HEK293 (cell line): ENCODE measurements at regions not wholly inside any gene's neighbourhood (a gene's known extent, or its start where the extent isn't known, plus 50 kb on each side); places are given as distances from the start of the nearest gene placed in this dataset.

Experiments used
- CTCF ChIA-PET: fragments of 350-600 bp; formaldehyde crosslinking; extraction: SDS; loops from one replicate; lab custom pipeline; 2021; ENCODE audit warnings: antibody characterized with exemption; lab: Yijun Ruan, JAX
- POLR2A ChIA-PET: fragments of 300-600 bp; formaldehyde crosslinking; extraction: SDS; loops from one replicate; lab custom pipeline; 2020; ENCODE audit warnings: antibody characterized with exemption, inconsistent platforms; lab: Yijun Ruan, JAX
- H3K27ac ChIP-seq: fragments of 200-500 bp; sonication (Bioruptor generic); 2 replicates; pipeline ENCODE4 v1.5.1; 2014; ENCODE audit warnings: low read depth, low read length, control low read depth, inconsistent platforms; ENCODE audit errors: extremely low read depth
- H3K36me3 ChIP-seq, 2 experiments: fragments of 200-500 bp in 1 of 2; sonication (Bioruptor generic) in 1 of 2; 1 replicate in 1 of 2; 2 replicates in 1 of 2; pipeline ENCODE4 v1.5.1; 2014 to 2017; ENCODE audit warnings: inconsistent platforms in 2 of 2, low read length in 2 of 2; ENCODE audit not compliant: control insufficient read depth in 2 of 2, insufficient read depth in 1 of 2
- H3K4me1 ChIP-seq: fragments of 200-500 bp; sonication (Bioruptor generic); 2 replicates; pipeline ENCODE4 v1.5.1; 2014; ENCODE audit warnings: mild to moderate bottlenecking, low read length, inconsistent platforms; ENCODE audit not compliant: control insufficient read depth, insufficient read depth
- H3K4me3 ChIP-seq: 2 replicates; pipeline ENCODE4 v1.5.1; 2011; ENCODE audit warnings: low read depth, mild to moderate bottlenecking, control low read depth, low read length, moderate library complexity
- H3K9me3 ChIP-seq: fragments of 200-500 bp; sonication (Bioruptor generic); 2 replicates; pipeline ENCODE4 v1.5.1; 2014; ENCODE audit warnings: low read depth, low read length, inconsistent platforms; ENCODE audit not compliant: control insufficient read depth, insufficient read depth
- KLF9 ChIP-seq: fragments of 450-650 bp; formaldehyde crosslinking; IDR thresholded peaks from 2 replicates; pipeline ENCODE4 v1.5.1; 2016; ENCODE audit warnings: missing biosample characterization, missing genetic modification characterization, low read depth
- PRDM1 ChIP-seq: fragments of 450-650 bp; formaldehyde crosslinking; IDR thresholded peaks from 2 replicates; pipeline ENCODE4; 2016; ENCODE audit warnings: missing biosample characterization, missing genetic modification characterization
- TCF7L2 ChIP-seq: IDR thresholded peaks from 2 replicates; pipeline ENCODE4 v1.6.1; 2011; ENCODE audit warnings: low read depth, mild to moderate bottlenecking, inconsistent platforms, low read length, moderate library complexity, borderline replicate concordance
- ZBTB21 ChIP-seq: fragments of 450-650 bp; formaldehyde crosslinking; IDR thresholded peaks from 2 replicates; pipeline ENCODE4 v1.5.1; 2017; ENCODE audit warnings: missing biosample characterization, missing genetic modification characterization
- ZBTB8A ChIP-seq: fragments of 450-650 bp; formaldehyde crosslinking; IDR thresholded peaks from 2 replicates; pipeline ENCODE4 v1.5.1; 2016; ENCODE audit warnings: missing biosample characterization, missing genetic modification characterization
- ZFP69B ChIP-seq: fragments of 450-650 bp; formaldehyde crosslinking; IDR thresholded peaks from 2 replicates; pipeline ENCODE4 v1.5.1; 2016; ENCODE audit warnings: missing biosample characterization, missing genetic modification characterization
- ZNF121 ChIP-seq: fragments of 450-650 bp; formaldehyde crosslinking; IDR thresholded peaks from 2 replicates; pipeline ENCODE4 v1.5.1; 2016; ENCODE audit warnings: missing biosample characterization, missing genetic modification characterization
- ZNF292 ChIP-seq: fragments of 450-650 bp; formaldehyde crosslinking; IDR thresholded peaks from 2 replicates; pipeline ENCODE4 v1.5.1; 2016; ENCODE audit warnings: low read depth, missing biosample characterization, missing genetic modification characterization, borderline replicate concordance
- ZNF391 ChIP-seq: fragments of 450-650 bp; formaldehyde crosslinking; IDR thresholded peaks from 2 replicates; pipeline ENCODE4 v1.5.1; 2016; ENCODE audit warnings: low read depth, missing biosample characterization, missing genetic modification characterization, borderline replicate concordance
- ZNF530 ChIP-seq: fragments of 450-650 bp; formaldehyde crosslinking; IDR thresholded peaks from 2 replicates; pipeline ENCODE4 v1.5.1; 2016; ENCODE audit warnings: low read depth, missing biosample characterization, missing genetic modification characterization
- ZNF548 ChIP-seq: fragments of 450-650 bp; formaldehyde crosslinking; IDR thresholded peaks from 2 replicates; pipeline ENCODE4 v1.5.1; 2016; ENCODE audit warnings: missing biosample characterization, missing genetic modification characterization
- ZNF555 ChIP-seq: fragments of 450-650 bp; formaldehyde crosslinking; conservative IDR thresholded peaks from 2 replicates; pipeline ENCODE4 v1.5.1; 2017; ENCODE audit warnings: missing biosample characterization, mild to moderate bottlenecking, missing genetic modification characterization, inconsistent platforms
- ZNF561 ChIP-seq: fragments of 450-650 bp; IDR thresholded peaks from 2 replicates; pipeline ENCODE4 v1.5.1; 2018; ENCODE audit warnings: missing biosample characterization, missing genetic modification characterization, borderline replicate concordance
- ZNF600 ChIP-seq: fragments of 450-650 bp; formaldehyde crosslinking; IDR thresholded peaks from 2 replicates; pipeline ENCODE4 v1.5.1; 2016; ENCODE audit warnings: missing biosample characterization, missing genetic modification characterization
- ZNF621 ChIP-seq: fragments of 450-650 bp; formaldehyde crosslinking; IDR thresholded peaks from 2 replicates; pipeline ENCODE4 v1.5.1; 2017; ENCODE audit warnings: missing biosample characterization, missing genetic modification characterization
- ZNF677 ChIP-seq: fragments of 450-650 bp; IDR thresholded peaks from 2 replicates; pipeline ENCODE4 v1.5.0; 2018; ENCODE audit warnings: missing biosample characterization, mild to moderate bottlenecking, missing genetic modification characterization, moderate library complexity
- ZNF777 ChIP-seq: fragments of 450-650 bp; formaldehyde crosslinking; IDR thresholded peaks from 2 replicates; pipeline ENCODE4 v1.5.1; 2017; ENCODE audit warnings: missing biosample characterization, missing genetic modification characterization, borderline replicate concordance
- ZSCAN23 ChIP-seq: fragments of 450-650 bp; formaldehyde crosslinking; IDR thresholded peaks from 2 replicates; pipeline ENCODE4 v1.5.1; 2016; ENCODE audit warnings: missing biosample characterization, missing genetic modification characterization
- TF ChIP-seq, protein P1 (sequence below): fragments of 450-650 bp; formaldehyde crosslinking; IDR thresholded peaks from 2 replicates; pipeline ENCODE4 v1.5.1; 2017; ENCODE audit warnings: missing biosample characterization, missing genetic modification characterization
- TF ChIP-seq, protein P2 (sequence below): fragments of 450-650 bp; formaldehyde crosslinking; IDR thresholded peaks from 2 replicates; pipeline ENCODE4 v1.5.1; 2016; ENCODE audit warnings: missing biosample characterization, missing genetic modification characterization
- TF ChIP-seq, protein P3 (sequence below): fragments of 450-650 bp; formaldehyde crosslinking; IDR thresholded peaks from 2 replicates; pipeline ENCODE4 v1.5.1; 2016; ENCODE audit warnings: missing biosample characterization, missing genetic modification characterization
- TF ChIP-seq, protein P4 (sequence below): fragments of 450-650 bp; formaldehyde crosslinking; conservative IDR thresholded peaks from 2 replicates; pipeline ENCODE4 v1.5.1; 2016; ENCODE audit warnings: low read depth, missing biosample characterization, missing genetic modification characterization
- TF ChIP-seq, protein P5 (sequence below): fragments of 450-650 bp; formaldehyde crosslinking; IDR thresholded peaks from 2 replicates; pipeline ENCODE4 v1.5.1; 2017; ENCODE audit warnings: missing biosample characterization, missing genetic modification characterization
- TF ChIP-seq, protein P6 (sequence below): fragments of 450-650 bp; formaldehyde crosslinking; IDR thresholded peaks from 2 replicates; pipeline ENCODE4 v1.5.1; 2017; ENCODE audit warnings: missing biosample characterization, missing genetic modification characterization

DNA sequence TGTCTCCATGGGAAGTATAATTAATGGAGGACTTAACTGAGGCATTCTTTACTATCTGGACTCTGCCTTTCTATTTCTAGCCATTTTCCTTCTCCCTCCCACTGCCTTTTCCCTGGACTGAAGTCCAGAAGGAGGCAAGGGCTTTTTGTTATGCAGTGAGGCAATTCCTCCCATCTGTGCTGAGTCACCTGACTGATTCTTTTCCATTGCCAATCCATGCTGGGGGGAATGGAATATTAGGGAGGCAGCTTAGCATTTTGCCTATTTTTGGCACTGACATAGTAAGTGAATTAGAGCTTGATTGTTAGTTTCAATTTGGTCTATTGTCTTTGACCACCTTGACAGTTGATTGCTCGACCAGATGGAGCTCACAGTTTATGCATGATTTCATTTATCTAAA, 1000.6 kb upstream of the PRMT6 start:
- POLR2A ChIA-PET: no interaction called here
- H3K4me3 ChIP-seq: no peak overlapping the region

DNA sequence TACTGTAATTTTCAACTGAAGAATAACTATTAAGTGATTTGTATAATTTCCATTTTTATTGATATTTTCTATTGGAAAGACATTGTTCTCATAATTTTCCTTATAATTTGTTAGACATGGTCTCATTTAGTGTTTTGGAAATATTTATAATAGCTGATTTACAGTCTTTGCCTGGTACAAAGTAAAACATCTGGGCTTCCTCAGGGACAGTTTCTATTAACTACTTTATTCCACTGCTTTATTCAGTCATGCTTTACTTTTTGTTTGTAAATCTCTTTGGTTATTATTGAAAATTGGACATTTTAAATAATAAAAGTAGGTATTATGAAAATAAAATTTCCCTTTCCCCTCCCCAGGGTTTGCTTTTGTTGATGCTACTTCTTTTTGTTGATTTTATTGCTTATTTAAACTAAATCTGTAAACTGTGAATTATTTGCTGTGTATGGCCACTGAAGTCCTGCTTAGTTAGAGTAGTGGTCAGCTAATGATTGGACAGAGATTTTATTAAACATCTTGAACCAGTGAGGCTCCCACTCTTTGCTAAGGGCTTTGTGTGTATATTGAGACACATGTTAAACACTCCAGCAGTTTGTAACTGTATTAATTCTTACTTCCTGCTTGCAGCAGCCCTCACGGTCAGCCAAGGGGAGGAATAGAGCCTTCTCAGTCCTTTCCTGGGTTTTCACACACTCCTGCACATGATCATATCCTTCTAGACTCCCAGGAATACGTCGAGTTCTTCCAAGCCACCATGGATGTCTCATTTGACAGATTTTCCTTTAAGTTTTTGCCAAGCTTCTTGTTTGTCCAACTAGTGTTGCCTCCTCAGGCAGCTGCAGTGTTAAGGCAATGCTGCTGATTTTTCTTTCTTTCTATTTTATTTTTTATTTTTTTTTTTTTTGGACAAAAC, 994.6 kb upstream of the PRMT6 start:
- Histone ChIP-seq H3K4me1 (no peaks in the 10 kb centered on the region), H3K27ac (no peak overlapping the region), H3K9me3 (no peaks in the 10 kb centered on the region), H3K4me3 (no peak overlapping the region), H3K36me3 (no peaks in the 10 kb centered on the region)
- ChIA-PET CTCF (no interaction called here), POLR2A (no interaction called here)
- TF ChIP-seq ZFP69B (tag by site-specific recombination) (no peak), ZNF555 (tag by site-specific recombination) (no peak), ZNF292 (tag by site-specific recombination) (no peak), ZNF548 (no peak), TCF7L2 (no peak), PRDM1 (no peak), ZNF530 (tag by site-specific recombination) (no peak), ZNF391 (tag by site-specific recombination) (no peak), ZNF600 (tag by site-specific recombination) (no peak)
- TF ChIP-seq, protein P1, sequence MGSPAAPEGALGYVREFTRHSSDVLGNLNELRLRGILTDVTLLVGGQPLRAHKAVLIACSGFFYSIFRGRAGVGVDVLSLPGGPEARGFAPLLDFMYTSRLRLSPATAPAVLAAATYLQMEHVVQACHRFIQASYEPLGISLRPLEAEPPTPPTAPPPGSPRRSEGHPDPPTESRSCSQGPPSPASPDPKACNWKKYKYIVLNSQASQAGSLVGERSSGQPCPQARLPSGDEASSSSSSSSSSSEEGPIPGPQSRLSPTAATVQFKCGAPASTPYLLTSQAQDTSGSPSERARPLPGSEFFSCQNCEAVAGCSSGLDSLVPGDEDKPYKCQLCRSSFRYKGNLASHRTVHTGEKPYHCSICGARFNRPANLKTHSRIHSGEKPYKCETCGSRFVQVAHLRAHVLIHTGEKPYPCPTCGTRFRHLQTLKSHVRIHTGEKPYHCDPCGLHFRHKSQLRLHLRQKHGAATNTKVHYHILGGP (tag by site-specific recombination): no peak
- TF ChIP-seq, protein P2, sequence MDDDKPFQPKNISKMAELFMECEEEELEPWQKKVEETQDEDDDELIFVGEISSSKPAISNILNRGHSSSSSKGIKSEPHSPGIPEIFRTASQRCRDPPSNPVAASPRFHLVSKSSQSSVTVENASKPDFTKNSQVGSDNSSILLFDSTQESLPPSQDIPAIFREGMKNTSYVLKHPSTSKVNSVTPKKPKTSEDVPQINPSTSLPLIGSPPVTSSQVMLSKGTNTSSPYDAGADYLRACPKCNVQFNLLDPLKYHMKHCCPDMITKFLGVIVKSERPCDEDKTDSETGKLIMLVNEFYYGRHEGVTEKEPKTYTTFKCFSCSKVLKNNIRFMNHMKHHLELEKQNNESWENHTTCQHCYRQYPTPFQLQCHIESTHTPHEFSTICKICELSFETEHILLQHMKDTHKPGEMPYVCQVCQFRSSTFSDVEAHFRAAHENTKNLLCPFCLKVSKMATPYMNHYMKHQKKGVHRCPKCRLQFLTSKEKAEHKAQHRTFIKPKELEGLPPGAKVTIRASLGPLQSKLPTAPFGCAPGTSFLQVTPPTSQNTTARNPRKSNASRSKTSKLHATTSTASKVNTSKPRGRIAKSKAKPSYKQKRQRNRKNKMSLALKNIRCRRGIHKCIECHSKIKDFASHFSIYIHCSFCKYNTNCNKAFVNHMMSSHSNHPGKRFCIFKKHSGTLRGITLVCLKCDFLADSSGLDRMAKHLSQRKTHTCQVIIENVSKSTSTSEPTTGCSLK: no peak
- TF ChIP-seq, protein P3, sequence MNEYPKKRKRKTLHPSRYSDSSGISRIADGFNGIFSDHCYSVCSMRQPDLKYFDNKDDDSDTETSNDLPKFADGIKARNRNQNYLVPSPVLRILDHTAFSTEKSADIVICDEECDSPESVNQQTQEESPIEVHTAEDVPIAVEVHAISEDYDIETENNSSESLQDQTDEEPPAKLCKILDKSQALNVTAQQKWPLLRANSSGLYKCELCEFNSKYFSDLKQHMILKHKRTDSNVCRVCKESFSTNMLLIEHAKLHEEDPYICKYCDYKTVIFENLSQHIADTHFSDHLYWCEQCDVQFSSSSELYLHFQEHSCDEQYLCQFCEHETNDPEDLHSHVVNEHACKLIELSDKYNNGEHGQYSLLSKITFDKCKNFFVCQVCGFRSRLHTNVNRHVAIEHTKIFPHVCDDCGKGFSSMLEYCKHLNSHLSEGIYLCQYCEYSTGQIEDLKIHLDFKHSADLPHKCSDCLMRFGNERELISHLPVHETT (tag by site-specific recombination): no peak

More for the DNA sequence above, 1000.6 kb upstream of the PRMT6 start:
- H3K36me3 ChIP-seq: no peaks in the 10 kb centered on the region
- no peaks in the 10 kb centered on the region for H3K4me1 ChIP-seq
- CTCF ChIA-PET: no interaction called here
- TF ChIP-seq, protein P4, sequence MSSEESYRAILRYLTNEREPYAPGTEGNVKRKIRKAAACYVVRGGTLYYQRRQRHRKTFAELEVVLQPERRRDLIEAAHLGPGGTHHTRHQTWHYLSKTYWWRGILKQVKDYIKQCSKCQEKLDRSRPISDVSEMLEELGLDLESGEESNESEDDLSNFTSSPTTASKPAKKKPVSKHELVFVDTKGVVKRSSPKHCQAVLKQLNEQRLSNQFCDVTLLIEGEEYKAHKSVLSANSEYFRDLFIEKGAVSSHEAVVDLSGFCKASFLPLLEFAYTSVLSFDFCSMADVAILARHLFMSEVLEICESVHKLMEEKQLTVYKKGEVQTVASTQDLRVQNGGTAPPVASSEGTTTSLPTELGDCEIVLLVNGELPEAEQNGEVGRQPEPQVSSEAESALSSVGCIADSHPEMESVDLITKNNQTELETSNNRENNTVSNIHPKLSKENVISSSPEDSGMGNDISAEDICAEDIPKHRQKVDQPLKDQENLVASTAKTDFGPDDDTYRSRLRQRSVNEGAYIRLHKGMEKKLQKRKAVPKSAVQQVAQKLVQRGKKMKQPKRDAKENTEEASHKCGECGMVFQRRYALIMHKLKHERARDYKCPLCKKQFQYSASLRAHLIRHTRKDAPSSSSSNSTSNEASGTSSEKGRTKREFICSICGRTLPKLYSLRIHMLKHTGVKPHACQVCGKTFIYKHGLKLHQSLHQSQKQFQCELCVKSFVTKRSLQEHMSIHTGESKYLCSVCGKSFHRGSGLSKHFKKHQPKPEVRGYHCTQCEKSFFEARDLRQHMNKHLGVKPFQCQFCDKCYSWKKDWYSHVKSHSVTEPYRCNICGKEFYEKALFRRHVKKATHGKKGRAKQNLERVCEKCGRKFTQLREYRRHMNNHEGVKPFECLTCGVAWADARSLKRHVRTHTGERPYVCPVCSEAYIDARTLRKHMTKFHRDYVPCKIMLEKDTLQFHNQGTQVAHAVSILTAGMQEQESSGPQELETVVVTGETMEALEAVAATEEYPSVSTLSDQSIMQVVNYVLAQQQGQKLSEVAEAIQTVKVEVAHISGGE: no peak
- TF ChIP-seq, protein P5, sequence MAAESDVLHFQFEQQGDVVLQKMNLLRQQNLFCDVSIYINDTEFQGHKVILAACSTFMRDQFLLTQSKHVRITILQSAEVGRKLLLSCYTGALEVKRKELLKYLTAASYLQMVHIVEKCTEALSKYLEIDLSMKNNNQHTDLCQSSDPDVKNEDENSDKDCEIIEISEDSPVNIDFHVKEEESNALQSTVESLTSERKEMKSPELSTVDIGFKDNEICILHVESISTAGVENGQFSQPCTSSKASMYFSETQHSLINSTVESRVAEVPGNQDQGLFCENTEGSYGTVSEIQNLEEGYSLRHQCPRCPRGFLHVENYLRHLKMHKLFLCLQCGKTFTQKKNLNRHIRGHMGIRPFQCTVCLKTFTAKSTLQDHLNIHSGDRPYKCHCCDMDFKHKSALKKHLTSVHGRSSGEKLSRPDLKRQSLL: no peak
- TF ChIP-seq ZNF677 (tag by site-specific recombination) (no peak), ZSCAN23 (no peak), ZNF621 (tag by site-specific recombination) (no peak), ZNF561 (tag by site-specific recombination) (no peak), ZBTB21 (no peak), KLF9 (tag by site-specific recombination) (no peak), ZBTB8A (tag by site-specific recombination) (no peak), ZNF121 (tag by site-specific recombination) (no peak), ZNF777 (tag by site-specific recombination) (no peak)
- TF ChIP-seq, protein P6, sequence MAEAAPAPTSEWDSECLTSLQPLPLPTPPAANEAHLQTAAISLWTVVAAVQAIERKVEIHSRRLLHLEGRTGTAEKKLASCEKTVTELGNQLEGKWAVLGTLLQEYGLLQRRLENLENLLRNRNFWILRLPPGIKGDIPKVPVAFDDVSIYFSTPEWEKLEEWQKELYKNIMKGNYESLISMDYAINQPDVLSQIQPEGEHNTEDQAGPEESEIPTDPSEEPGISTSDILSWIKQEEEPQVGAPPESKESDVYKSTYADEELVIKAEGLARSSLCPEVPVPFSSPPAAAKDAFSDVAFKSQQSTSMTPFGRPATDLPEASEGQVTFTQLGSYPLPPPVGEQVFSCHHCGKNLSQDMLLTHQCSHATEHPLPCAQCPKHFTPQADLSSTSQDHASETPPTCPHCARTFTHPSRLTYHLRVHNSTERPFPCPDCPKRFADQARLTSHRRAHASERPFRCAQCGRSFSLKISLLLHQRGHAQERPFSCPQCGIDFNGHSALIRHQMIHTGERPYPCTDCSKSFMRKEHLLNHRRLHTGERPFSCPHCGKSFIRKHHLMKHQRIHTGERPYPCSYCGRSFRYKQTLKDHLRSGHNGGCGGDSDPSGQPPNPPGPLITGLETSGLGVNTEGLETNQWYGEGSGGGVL (tag by site-specific recombination): no peak
- no peaks in the 10 kb centered on the region for H3K9me3 ChIP-seq
- no peak overlapping the region for H3K27ac ChIP-seq
